Cardiac muscle cell (in vitro differentiated cells and primary cell): ENCODE measurements at regions not wholly inside any gene's neighbourhood (a gene's known extent, or its start where the extent isn't known, plus 50 kb on each side); places are given as distances from the start of the nearest gene placed in this dataset.

Experiments used
- DNase-seq, 2 donors: peaks; one replicate each; pipeline versions ENCODE4 v3.0.0 to v3.0.0-alpha.2; 2010 to 2017; ENCODE audit warnings: low read depth in 1 of 2, low spot score in 1 of 2
- H3K27ac ChIP-seq: fragments of 200-600 bp; sonication (generic); 2 replicates; pipeline ENCODE4 v1.5.1; 2016
- H3K27me3 ChIP-seq: fragments of 200-600 bp; sonication (generic); 2 replicates; pipeline ENCODE4 v1.6.0; 2016; ENCODE audit warnings: control low read depth
- H3K36me3 ChIP-seq: fragments of 200-600 bp; sonication (generic); 2 replicates; pipeline ENCODE4 v1.5.1; 2016; ENCODE audit warnings: control low read depth
- H3K4me1 ChIP-seq: fragments of 200-600 bp; sonication (generic); 2 replicates; pipeline ENCODE4 v1.8.1; 2017; ENCODE audit warnings: low read depth, mild to moderate bottlenecking, mixed run types
- H3K4me3 ChIP-seq: fragments of 200-600 bp; sonication (generic); 2 replicates; pipeline ENCODE4 v1.5.1; 2016; ENCODE audit warnings: mild to moderate bottlenecking
- H3K9me3 ChIP-seq: fragments of 200-600 bp; sonication (generic); 2 replicates; pipeline ENCODE4 v1.5.1; 2017; ENCODE audit warnings: low read depth, mild to moderate bottlenecking, control low read depth
- TF ChIP-seq, protein P1 (sequence below): IDR thresholded peaks from 2 replicates; pipeline ENCODE4 v1.5.1; 2012; ENCODE audit warnings: low read depth, mild to moderate bottlenecking, low read length

DNA sequence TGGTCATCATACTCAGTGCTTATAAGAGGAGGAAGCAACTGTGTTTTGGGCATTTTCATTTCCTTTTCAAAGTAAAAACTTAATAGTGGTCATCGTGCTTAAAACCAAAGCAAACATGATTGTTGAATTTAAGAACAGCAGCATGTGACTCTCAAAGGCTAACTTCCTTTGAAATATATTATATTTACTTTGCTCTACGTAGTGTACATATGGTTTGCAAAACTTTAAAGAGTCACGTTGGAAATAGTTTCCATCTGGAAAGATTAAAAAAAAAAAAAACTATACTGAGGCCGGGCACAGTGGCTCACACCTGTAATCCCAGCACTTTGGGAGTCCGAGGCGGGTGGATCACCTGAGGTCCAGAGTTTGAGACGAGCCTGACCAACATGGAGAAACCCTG is 367.9 kb upstream of the BCHE start:
- Histone ChIP-seq H3K9me3 (no peaks in the 10 kb centered on the region), H3K27me3 (no peaks in the 10 kb centered on the region), H3K4me1 (no peaks in the 10 kb centered on the region), H3K27ac (no peak overlapping the region), H3K4me3 (no peak overlapping the region), H3K36me3 (no peaks in the 10 kb centered on the region)
- TF ChIP-seq, protein P1, sequence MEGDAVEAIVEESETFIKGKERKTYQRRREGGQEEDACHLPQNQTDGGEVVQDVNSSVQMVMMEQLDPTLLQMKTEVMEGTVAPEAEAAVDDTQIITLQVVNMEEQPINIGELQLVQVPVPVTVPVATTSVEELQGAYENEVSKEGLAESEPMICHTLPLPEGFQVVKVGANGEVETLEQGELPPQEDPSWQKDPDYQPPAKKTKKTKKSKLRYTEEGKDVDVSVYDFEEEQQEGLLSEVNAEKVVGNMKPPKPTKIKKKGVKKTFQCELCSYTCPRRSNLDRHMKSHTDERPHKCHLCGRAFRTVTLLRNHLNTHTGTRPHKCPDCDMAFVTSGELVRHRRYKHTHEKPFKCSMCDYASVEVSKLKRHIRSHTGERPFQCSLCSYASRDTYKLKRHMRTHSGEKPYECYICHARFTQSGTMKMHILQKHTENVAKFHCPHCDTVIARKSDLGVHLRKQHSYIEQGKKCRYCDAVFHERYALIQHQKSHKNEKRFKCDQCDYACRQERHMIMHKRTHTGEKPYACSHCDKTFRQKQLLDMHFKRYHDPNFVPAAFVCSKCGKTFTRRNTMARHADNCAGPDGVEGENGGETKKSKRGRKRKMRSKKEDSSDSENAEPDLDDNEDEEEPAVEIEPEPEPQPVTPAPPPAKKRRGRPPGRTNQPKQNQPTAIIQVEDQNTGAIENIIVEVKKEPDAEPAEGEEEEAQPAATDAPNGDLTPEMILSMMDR = no peak
- DNase-seq = no peak

- H3K9me3 ChIP-seq = no peaks in the 10 kb centered on the region
- no peak for DNase-seq
- TF ChIP-seq, protein P1 = no peak
- H3K27me3 ChIP-seq = no peaks in the 10 kb centered on the region
- H3K4me3 ChIP-seq = no peak overlapping the region
- no peak overlapping the region for H3K27ac ChIP-seq
- H3K36me3 ChIP-seq = no peaks in the 10 kb centered on the region
- no peaks in the 10 kb centered on the region for H3K4me1 ChIP-seq
Observed at GRCh38 chr3:166201476-166201875, 364.3 kb upstream of the BCHE start.

- H3K36me3 ChIP-seq = no peaks in the 10 kb centered on the region
- no peaks in the 10 kb centered on the region for H3K4me1 ChIP-seq
- H3K27ac ChIP-seq = no peak overlapping the region
- H3K4me3 ChIP-seq = no peak overlapping the region
- TF ChIP-seq, protein P1 = no peak
- H3K27me3 ChIP-seq = no peaks in the 10 kb centered on the region
- DNase-seq = no peak
- no peaks in the 10 kb centered on the region for H3K9me3 ChIP-seq
Observed at GRCh38 chr3:166199491-166199890, 362.3 kb upstream of the BCHE start.

GRCh38 chr3:166195808-166196207 is 358.6 kb upstream of the BCHE start:
- no peaks in the 10 kb centered on the region for H3K27me3 ChIP-seq
- TF ChIP-seq, protein P1 = no peak
- no peaks in the 10 kb centered on the region for H3K4me1 ChIP-seq
- no peaks in the 10 kb centered on the region for H3K36me3 ChIP-seq
- no peak overlapping the region for H3K4me3 ChIP-seq
- H3K9me3 ChIP-seq = no peaks in the 10 kb centered on the region
- H3K27ac ChIP-seq = no peak overlapping the region
- no peak for DNase-seq

DNA sequence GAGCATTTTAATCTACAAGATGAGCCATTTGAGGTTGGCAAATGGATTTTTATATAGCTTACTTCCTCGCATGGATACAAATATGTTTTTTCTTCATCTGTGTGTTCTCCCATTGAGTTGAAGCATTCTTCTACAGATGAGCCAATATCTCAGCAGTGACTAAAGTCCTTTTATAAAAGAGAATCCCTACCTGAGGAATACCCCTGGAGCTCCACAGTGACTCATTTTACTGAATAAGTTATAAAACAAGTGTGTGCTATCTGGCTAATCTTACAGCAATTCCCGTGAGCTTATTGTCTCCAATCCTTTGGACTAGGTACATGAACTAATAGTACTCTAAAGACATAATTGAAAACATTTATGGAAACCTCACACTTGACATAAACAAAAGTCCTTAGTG is 354.2 kb upstream of the BCHE start:
- TF ChIP-seq, protein P1 = no peak
- H3K27ac ChIP-seq = no peak overlapping the region
- DNase-seq = no peak

DNA sequence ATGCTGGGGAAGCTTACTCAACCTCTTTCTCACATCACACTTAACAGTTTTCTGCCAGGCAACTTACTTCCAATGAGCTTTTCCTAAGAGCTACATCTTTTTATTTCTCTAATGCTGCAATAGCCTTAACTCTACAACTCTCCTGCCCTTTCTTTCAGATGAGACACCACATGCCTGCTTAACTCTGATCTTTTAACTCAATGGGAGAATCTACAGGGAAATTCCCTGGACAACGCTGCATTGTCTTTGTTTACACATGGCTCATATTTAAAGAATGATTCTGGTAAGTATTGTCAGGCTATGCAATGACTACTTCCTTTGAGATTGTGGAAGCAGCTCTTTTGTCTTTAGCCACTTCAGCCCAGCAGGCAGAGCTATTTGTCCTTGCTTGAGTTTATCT is 353.1 kb upstream of the BCHE start:
- no peak overlapping the region for H3K27ac ChIP-seq
- H3K27me3 ChIP-seq = no peaks in the 10 kb centered on the region
- no peak overlapping the region for H3K4me3 ChIP-seq
- TF ChIP-seq, protein P1 = no peak
- H3K36me3 ChIP-seq = no peaks in the 10 kb centered on the region
- H3K9me3 ChIP-seq = no peaks in the 10 kb centered on the region
- no peaks in the 10 kb centered on the region for H3K4me1 ChIP-seq
- no peak for DNase-seq

More for the DNA sequence above, 354.2 kb upstream of the BCHE start:
- Histone ChIP-seq H3K4me1 (no peaks in the 10 kb centered on the region), H3K4me3 (no peak overlapping the region), H3K36me3 (no peaks in the 10 kb centered on the region), H3K27me3 (no peaks in the 10 kb centered on the region), H3K9me3 (no peaks in the 10 kb centered on the region)
